HG03565 (cell line): ENCODE measurements at regions not wholly inside any gene's neighbourhood (a gene's known extent, or its start where the extent isn't known, plus 50 kb on each side); places are given as distances from the start of the nearest gene placed in this dataset.
"Not testable (repeated sequence)": the region's sequence is repeated elsewhere in the genome, so short reads cannot be mapped to it uniquely, and the experiment has no call there.

Experiments
- ATAC-seq: cut with Tn5 transposase; IDR thresholded peaks from one replicate; pipeline ENCODE4 v1.9.1; 2021; ENCODE audit warnings: mild to moderate bottlenecking, moderate library complexity; ENCODE audit not compliant: unreplicated experiment

- no peak for ATAC-seq
Observed at GRCh38 chr5:99368726-99369125, 439.9 kb upstream of the CHD1 start.

DNA sequence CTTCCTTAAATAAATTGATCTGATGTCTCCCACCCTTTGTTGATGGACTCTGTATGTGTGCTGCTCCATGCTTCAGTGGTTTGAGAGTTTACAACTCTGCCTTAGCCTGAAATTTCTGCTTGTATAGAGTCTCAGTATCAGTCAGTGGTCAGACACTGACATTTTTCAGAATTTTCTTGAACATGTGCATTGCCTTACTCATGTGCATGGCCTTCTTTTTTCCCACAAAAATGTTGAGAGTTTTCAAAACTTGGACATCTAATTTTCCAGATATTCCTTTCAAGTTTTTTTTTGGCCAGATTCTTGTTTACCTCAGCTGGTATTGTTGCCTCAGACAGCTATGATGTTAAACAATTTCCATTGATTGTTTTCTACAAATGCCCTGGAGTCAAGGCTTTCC, 427.1 kb upstream of the CHD1 start:
- no peak for ATAC-seq

- ATAC-seq: no peak
Observed at GRCh38 chr5:99349787-99350186, 421.0 kb upstream of the CHD1 start.

- no peak for ATAC-seq
Observed at GRCh38 chr5:99348597-99348996, 419.8 kb upstream of the CHD1 start.

DNA sequence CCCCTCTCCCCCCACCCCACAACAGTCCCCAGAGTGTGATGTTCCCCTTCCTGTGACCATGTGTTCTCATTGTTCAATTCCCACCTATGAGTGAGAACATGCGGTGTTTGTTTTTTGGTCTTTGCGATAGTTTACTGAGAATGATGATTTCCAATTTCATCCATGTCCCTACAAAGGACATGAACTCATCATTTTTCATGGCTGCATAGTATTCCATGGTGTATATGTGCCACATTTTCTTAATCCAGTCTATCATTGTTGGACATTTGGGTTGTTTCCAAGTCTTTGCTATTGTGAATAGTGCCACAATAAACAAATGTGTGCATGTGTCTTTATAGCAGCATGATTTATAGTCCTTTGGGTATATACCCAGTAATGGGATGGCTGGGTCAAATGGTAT, 411.0 kb upstream of the CHD1 start:
- ATAC-seq: not testable (repeated sequence)

GRCh38 chr5:99334936-99335335, 406.1 kb upstream of the CHD1 start:
- no peak for ATAC-seq

GRCh38 chr5:99331061-99331460, 402.3 kb upstream of the CHD1 start:
- ATAC-seq: no peak

GRCh38 chr5:99320436-99320835, 391.6 kb upstream of the CHD1 start:
- no peak for ATAC-seq

GRCh38 chr5:99317136-99317535, 388.3 kb upstream of the CHD1 start:
- no peak for ATAC-seq

DNA sequence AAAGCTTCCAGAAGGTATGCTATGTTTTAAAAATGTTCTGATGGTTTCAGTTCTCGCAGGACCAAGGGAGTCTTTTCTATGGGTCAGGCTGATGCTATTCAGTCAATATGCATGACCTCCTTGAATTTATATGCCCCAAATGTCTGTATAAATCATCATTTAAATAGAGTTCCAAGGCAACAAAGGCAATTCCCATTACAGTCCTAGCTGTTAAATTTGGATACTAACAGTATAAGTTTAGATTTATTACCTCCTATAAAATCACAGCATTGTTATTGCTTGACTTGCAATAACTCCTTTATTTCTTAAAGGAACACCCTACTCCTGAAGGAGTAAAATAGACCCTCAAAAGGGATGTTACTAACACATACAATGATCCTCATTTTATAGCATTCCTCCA, 387.7 kb upstream of the CHD1 start:
- no peak for ATAC-seq

GRCh38 chr5:99315413-99316183, 386.8 kb upstream of the CHD1 start:
- ATAC-seq: no peak

GRCh38 chr5:99314721-99315120, 385.9 kb upstream of the CHD1 start:
- ATAC-seq: no peak

DNA sequence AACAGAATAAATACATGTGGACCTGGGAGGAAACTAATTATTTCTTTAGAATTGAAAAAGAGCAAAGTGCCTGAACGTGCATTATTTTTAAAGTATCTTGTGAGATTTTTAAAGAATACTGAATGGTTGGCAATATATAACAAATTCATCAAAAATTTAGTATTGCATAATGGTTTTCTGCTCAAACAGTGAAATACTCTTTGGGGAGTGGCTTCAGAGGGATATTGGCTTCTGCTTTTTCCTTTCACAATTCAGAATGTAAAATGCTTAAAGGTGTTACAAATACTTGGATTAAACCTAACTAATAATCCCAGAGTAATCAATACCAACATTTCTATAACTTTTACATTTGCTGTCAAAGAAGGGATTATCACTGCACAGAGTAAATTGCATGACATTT, 379.3 kb upstream of the CHD1 start:
- no peak for ATAC-seq

GRCh38 chr5:99305045-99305580, 376.3 kb upstream of the CHD1 start:
- ATAC-seq: no peak

DNA sequence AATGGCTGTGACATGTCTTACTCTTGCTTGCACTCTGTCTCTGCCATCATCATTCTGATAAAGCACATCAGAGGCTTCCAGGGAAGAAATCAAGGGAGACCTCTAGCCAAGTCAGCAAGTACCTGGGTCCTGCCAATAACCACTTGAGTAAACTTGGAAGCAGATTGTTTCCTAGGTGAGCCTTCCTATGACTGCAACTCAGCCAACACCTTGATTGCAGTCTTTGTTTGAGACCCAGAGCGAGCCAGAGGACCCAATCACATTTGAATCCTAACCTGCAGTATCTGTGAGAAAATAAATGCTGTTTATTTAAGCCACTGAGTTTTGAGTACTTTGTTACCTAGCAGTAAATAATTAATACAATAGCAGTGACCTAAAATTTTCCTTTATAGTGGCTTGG, 356.8 kb upstream of the CHD1 start:
- ATAC-seq: no peak

GRCh38 chr5:99275128-99275527, 346.3 kb upstream of the CHD1 start:
- no peak for ATAC-seq

DNA sequence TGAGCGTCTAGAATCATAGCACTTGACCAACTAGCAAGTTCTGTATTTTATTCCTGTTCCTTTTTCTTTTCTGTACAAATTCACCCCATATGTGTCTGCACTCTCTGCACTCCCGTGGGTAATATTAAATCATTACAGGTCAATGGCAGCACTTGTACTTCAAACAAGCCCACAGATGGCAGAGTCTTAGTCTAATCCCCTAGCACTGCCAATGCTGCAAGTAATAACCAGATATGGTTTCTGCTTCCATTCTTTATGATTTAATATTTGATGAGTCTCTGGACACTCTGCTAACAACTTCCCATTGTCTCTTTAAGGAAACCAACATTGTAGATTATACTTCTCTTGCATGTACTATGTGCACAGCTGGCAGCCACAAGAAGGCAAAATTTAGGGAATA, 343.8 kb upstream of the CHD1 start:
- no peak for ATAC-seq

GRCh38 chr5:99258819-99259218, 330.0 kb upstream of the CHD1 start:
- no peak for ATAC-seq

DNA sequence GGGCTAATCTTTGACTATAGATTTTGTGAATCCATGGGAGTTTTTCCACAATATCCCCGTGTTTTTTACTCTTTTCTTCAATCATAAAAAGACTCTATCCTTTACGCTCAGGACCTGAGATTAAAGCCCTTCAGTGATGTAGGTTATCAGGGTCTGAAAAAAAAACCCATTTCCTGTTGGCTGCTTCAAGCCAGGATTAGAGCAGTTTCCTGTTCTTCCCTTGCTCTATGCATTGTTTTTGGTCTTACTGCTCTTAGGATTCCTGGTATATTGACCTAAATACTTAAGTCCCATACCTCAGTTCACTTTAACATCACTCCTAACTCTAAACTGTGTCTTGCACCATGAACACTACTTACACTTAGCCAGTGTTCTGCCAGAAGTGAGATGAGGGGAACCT, 319.3 kb upstream of the CHD1 start:
- ATAC-seq: no peak

- ATAC-seq: no peak
Observed at GRCh38 chr5:99247346-99247745, 318.5 kb upstream of the CHD1 start.

- ATAC-seq: no peak
Observed at GRCh38 chr5:99243111-99243510, 314.3 kb upstream of the CHD1 start.

- ATAC-seq: no peak
Observed at GRCh38 chr5:99239826-99240360, 311.1 kb upstream of the CHD1 start.
